Neural cell (in vitro differentiated cells): ENCODE measurements at regions not wholly inside any gene's neighbourhood (a gene's known extent, or its start where the extent isn't known, plus 50 kb on each side); places are given as distances from the start of the nearest gene placed in this dataset.

Source experiments
- EP300 ChIP-seq: fragments of 450-650 bp; conservative IDR thresholded peaks from 2 replicates; pipeline ENCODE4 v1.6.1; 2014; ENCODE audit warnings: antibody characterized with exemption, mild to moderate bottlenecking, moderate library complexity; ENCODE audit not compliant: poor library complexity, severe bottlenecking
- EZH2 ChIP-seq: fragments of 200-600, 300-800 bp; shearing (Covaris generic), sonication (generic); IDR thresholded peaks from 2 replicates; pipeline ENCODE4 v1.6.1; 2014; ENCODE audit warnings: antibody characterized with exemption, low read length, borderline replicate concordance, mild to moderate bottlenecking; ENCODE audit not compliant: insufficient read depth, poor library complexity, severe bottlenecking
- POLR2AphosphoS5 ChIP-seq: IDR thresholded peaks from 2 replicates; pipeline ENCODE4 v1.6.1; 2012
- TAF1 ChIP-seq: IDR thresholded peaks from 2 replicates; pipeline ENCODE4 v1.6.1; 2012; ENCODE audit warnings: low read depth
- TF ChIP-seq, protein P1 (sequence below): fragments of 450-650 bp; IDR thresholded peaks from 2 replicates; pipeline ENCODE4 v1.5.1; 2014; ENCODE audit warnings: antibody characterized with exemption, mild to moderate bottlenecking, moderate library complexity; ENCODE audit not compliant: poor library complexity, severe bottlenecking
- TF ChIP-seq, protein P2 (sequence below): IDR thresholded peaks from 2 replicates; pipeline ENCODE4 v1.6.1; 2012; ENCODE audit warnings: borderline replicate concordance

DNA sequence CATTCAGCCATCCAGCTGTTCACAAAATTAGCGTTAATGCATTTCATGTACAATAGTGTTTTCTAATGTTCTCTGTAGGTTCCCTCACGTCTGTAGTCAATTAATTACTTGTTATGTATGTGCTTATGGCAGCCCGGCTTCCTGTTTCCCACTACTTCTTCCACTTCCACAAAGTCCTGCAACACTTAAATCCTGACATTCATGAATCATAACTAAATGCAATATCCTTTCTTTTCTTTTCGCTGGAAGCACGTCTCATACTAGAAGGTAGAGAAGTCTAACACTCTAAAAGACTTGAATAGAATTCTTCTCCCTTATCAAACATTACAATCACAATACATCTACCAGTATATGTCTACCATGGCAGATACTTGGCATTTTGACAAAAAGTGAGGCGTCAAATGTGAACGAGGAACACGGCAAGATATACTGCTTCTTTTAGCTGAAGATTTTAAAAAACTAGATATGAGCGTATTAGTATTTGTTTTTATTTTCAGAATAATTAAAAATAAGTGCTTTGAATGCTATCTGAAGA, 239.0 kb upstream of the DIAPH2 start:
- no peak for TF ChIP-seq EP300
- TF ChIP-seq, protein P1, sequence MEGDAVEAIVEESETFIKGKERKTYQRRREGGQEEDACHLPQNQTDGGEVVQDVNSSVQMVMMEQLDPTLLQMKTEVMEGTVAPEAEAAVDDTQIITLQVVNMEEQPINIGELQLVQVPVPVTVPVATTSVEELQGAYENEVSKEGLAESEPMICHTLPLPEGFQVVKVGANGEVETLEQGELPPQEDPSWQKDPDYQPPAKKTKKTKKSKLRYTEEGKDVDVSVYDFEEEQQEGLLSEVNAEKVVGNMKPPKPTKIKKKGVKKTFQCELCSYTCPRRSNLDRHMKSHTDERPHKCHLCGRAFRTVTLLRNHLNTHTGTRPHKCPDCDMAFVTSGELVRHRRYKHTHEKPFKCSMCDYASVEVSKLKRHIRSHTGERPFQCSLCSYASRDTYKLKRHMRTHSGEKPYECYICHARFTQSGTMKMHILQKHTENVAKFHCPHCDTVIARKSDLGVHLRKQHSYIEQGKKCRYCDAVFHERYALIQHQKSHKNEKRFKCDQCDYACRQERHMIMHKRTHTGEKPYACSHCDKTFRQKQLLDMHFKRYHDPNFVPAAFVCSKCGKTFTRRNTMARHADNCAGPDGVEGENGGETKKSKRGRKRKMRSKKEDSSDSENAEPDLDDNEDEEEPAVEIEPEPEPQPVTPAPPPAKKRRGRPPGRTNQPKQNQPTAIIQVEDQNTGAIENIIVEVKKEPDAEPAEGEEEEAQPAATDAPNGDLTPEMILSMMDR = no peak
- no peak for TF ChIP-seq TAF1
- TF ChIP-seq, protein P2, sequence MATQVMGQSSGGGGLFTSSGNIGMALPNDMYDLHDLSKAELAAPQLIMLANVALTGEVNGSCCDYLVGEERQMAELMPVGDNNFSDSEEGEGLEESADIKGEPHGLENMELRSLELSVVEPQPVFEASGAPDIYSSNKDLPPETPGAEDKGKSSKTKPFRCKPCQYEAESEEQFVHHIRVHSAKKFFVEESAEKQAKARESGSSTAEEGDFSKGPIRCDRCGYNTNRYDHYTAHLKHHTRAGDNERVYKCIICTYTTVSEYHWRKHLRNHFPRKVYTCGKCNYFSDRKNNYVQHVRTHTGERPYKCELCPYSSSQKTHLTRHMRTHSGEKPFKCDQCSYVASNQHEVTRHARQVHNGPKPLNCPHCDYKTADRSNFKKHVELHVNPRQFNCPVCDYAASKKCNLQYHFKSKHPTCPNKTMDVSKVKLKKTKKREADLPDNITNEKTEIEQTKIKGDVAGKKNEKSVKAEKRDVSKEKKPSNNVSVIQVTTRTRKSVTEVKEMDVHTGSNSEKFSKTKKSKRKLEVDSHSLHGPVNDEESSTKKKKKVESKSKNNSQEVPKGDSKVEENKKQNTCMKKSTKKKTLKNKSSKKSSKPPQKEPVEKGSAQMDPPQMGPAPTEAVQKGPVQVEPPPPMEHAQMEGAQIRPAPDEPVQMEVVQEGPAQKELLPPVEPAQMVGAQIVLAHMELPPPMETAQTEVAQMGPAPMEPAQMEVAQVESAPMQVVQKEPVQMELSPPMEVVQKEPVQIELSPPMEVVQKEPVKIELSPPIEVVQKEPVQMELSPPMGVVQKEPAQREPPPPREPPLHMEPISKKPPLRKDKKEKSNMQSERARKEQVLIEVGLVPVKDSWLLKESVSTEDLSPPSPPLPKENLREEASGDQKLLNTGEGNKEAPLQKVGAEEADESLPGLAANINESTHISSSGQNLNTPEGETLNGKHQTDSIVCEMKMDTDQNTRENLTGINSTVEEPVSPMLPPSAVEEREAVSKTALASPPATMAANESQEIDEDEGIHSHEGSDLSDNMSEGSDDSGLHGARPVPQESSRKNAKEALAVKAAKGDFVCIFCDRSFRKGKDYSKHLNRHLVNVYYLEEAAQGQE = no peak
- TF ChIP-seq EZH2 = no peak
- no peak for TF ChIP-seq POLR2AphosphoS5
